ENCODE measurements at regions not wholly inside any gene's neighbourhood (a gene's known extent, or its start where the extent isn't known, plus 50 kb on each side); places are given as distances from the start of the nearest gene placed in this dataset.

- Histone ChIP-seq H3K27ac (ENCODE audit: low read depth, low read length) (no peak overlapping the region), H3K4me3 (ENCODE audit: low read depth, low read length) (no peak overlapping the region), H3K9me3 (ENCODE audit: control insufficient read depth, insufficient read depth, low read length) (no peaks in the 10 kb centered on the region), H3K27me3 (ENCODE audit: control insufficient read depth, insufficient read depth, low read length) (no peaks in the 10 kb centered on the region), H3K36me3 (ENCODE audit: control insufficient read depth, insufficient read depth, low read length) (no peaks in the 10 kb centered on the region), H3K4me1 (ENCODE audit: control insufficient read depth, insufficient read depth, low read length) (no peaks in the 10 kb centered on the region), H3K9ac (ENCODE audit: low read depth, low read length) (no peak overlapping the region)
These were observed 68.6 kb downstream of the ZNF621 start for GRCh38 chr3:40593351-40593750.

- Histone ChIP-seq H3K36me3 (ENCODE audit: control insufficient read depth, insufficient read depth, low read length) (no peaks in the 10 kb centered on the region), H3K4me1 (ENCODE audit: control insufficient read depth, insufficient read depth, low read length) (no peaks in the 10 kb centered on the region), H3K9ac (ENCODE audit: low read depth, low read length) (no peak overlapping the region), H3K9me3 (ENCODE audit: control insufficient read depth, insufficient read depth, low read length) (no peaks in the 10 kb centered on the region), H3K27ac (ENCODE audit: low read depth, low read length) (no peak overlapping the region), H3K27me3 (ENCODE audit: control insufficient read depth, insufficient read depth, low read length) (no peaks in the 10 kb centered on the region), H3K4me3 (ENCODE audit: low read depth, low read length) (no peak overlapping the region)
These were observed 72.7 kb downstream of the ZNF621 start for GRCh38 chr3:40597441-40597840.

DNA sequence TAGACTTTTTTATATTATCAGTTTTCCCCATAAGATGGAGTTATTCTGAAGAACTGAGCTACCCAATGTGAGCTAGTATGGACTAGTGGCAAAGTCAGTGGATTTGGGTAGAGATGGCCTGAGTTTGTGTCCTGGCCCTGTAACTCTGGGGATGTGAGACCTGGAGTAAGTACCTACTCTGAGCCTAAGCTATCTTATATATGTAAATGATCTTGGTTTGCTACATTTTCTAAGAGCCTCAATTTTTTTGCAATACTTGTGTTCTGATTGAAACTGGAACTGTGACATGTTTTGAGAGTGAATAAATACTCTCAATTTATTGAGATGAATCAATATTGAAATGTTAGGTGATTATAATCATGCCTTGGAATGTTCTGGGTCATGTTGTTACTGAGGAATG lies 73.6 kb downstream of the ZNF621 start:
- H3K4me1 ChIP-seq (ENCODE audit: control insufficient read depth, insufficient read depth, low read length), result no peaks in the 10 kb centered on the region
- no peaks in the 10 kb centered on the region for H3K36me3 ChIP-seq (ENCODE audit: control insufficient read depth, insufficient read depth, low read length)
- H3K27ac ChIP-seq (ENCODE audit: low read depth, low read length), result no peak overlapping the region
- H3K9me3 ChIP-seq (ENCODE audit: control insufficient read depth, insufficient read depth, low read length), result no peaks in the 10 kb centered on the region
- no peak overlapping the region for H3K9ac ChIP-seq (ENCODE audit: low read depth, low read length)
- H3K4me3 ChIP-seq (ENCODE audit: low read depth, low read length), result no peak overlapping the region
- H3K27me3 ChIP-seq (ENCODE audit: control insufficient read depth, insufficient read depth, low read length), result no peaks in the 10 kb centered on the region

GRCh38 chr3:40598962-40599361 lies 74.2 kb downstream of the ZNF621 start:
- Histone ChIP-seq H3K4me3 (ENCODE audit: low read depth, low read length) (no peak overlapping the region), H3K9ac (ENCODE audit: low read depth, low read length) (no peak overlapping the region), H3K36me3 (ENCODE audit: control insufficient read depth, insufficient read depth, low read length) (no peaks in the 10 kb centered on the region), H3K9me3 (ENCODE audit: control insufficient read depth, insufficient read depth, low read length) (no peaks in the 10 kb centered on the region), H3K27ac (ENCODE audit: low read depth, low read length) (no peak overlapping the region), H3K4me1 (ENCODE audit: control insufficient read depth, insufficient read depth, low read length) (no peaks in the 10 kb centered on the region), H3K27me3 (ENCODE audit: control insufficient read depth, insufficient read depth, low read length) (no peaks in the 10 kb centered on the region)

- Histone ChIP-seq H3K4me1 (ENCODE audit: control insufficient read depth, insufficient read depth, low read length) (no peaks in the 10 kb centered on the region), H3K27me3 (ENCODE audit: control insufficient read depth, insufficient read depth, low read length) (no peaks in the 10 kb centered on the region), H3K9me3 (ENCODE audit: control insufficient read depth, insufficient read depth, low read length) (no peaks in the 10 kb centered on the region), H3K36me3 (ENCODE audit: control insufficient read depth, insufficient read depth, low read length) (no peaks in the 10 kb centered on the region), H3K27ac (ENCODE audit: low read depth, low read length) (no peak overlapping the region), H3K9ac (ENCODE audit: low read depth, low read length) (no peak overlapping the region), H3K4me3 (ENCODE audit: low read depth, low read length) (no peak overlapping the region)
These were observed 78.1 kb downstream of the ZNF621 start for GRCh38 chr3:40602778-40603385.

GRCh38 chr3:40605960-40606359 lies 81.2 kb downstream of the ZNF621 start:
- Histone ChIP-seq H3K4me3 (ENCODE audit: low read depth, low read length) (no peak overlapping the region), H3K27me3 (ENCODE audit: control insufficient read depth, insufficient read depth, low read length) (no peaks in the 10 kb centered on the region), H3K4me1 (ENCODE audit: control insufficient read depth, insufficient read depth, low read length) (no peaks in the 10 kb centered on the region), H3K36me3 (ENCODE audit: control insufficient read depth, insufficient read depth, low read length) (no peaks in the 10 kb centered on the region), H3K9me3 (ENCODE audit: control insufficient read depth, insufficient read depth, low read length) (no peaks in the 10 kb centered on the region), H3K9ac (ENCODE audit: low read depth, low read length) (no peak overlapping the region), H3K27ac (ENCODE audit: low read depth, low read length) (no peak overlapping the region)

DNA sequence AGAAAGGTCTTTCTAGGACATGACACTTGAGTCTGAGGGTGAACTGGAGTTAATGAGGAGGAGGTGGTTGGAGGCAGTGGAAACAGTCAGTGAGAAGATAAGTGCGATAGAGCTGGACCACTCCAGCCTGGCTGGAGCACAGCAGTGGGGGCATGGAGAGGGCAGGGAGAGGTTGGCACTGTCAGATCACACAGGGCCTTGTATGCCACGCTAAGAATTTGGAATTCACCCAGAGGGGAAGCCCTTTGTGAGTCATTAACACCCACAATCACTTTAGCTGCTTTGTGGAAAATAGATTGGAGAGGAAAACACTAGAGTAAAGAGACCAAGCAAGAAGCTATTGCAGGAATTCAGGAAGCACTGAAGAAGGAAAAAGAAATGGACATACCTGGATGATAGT lies 83.3 kb downstream of the ZNF621 start:
- H3K4me1 ChIP-seq (ENCODE audit: control insufficient read depth, insufficient read depth, low read length), result peaks cover 19% of the 10 kb centered on the region
- H3K27me3 ChIP-seq (ENCODE audit: control insufficient read depth, insufficient read depth, low read length), result no peaks in the 10 kb centered on the region
- H3K27ac ChIP-seq (ENCODE audit: low read depth, low read length), result no peak overlapping the region
- H3K9me3 ChIP-seq (ENCODE audit: control insufficient read depth, insufficient read depth, low read length), result no peaks in the 10 kb centered on the region
- no peaks in the 10 kb centered on the region for H3K36me3 ChIP-seq (ENCODE audit: control insufficient read depth, insufficient read depth, low read length)
- no peak overlapping the region for H3K4me3 ChIP-seq (ENCODE audit: low read depth, low read length)
- H3K9ac ChIP-seq (ENCODE audit: low read depth, low read length), result no peak overlapping the region

GRCh38 chr3:40613306-40613705 lies 88.5 kb downstream of the ZNF621 start:
- no peak overlapping the region for H3K27ac ChIP-seq (ENCODE audit: low read depth, low read length)
- H3K4me1 ChIP-seq (ENCODE audit: control insufficient read depth, insufficient read depth, low read length), result peaks cover 47% of the 10 kb centered on the region
- no peak overlapping the region for H3K4me3 ChIP-seq (ENCODE audit: low read depth, low read length)
- no peaks in the 10 kb centered on the region for H3K36me3 ChIP-seq (ENCODE audit: control insufficient read depth, insufficient read depth, low read length)
- H3K9ac ChIP-seq (ENCODE audit: low read depth, low read length), result no peak overlapping the region
- no peaks in the 10 kb centered on the region for H3K27me3 ChIP-seq (ENCODE audit: control insufficient read depth, insufficient read depth, low read length)
- no peaks in the 10 kb centered on the region for H3K9me3 ChIP-seq (ENCODE audit: control insufficient read depth, insufficient read depth, low read length)

DNA sequence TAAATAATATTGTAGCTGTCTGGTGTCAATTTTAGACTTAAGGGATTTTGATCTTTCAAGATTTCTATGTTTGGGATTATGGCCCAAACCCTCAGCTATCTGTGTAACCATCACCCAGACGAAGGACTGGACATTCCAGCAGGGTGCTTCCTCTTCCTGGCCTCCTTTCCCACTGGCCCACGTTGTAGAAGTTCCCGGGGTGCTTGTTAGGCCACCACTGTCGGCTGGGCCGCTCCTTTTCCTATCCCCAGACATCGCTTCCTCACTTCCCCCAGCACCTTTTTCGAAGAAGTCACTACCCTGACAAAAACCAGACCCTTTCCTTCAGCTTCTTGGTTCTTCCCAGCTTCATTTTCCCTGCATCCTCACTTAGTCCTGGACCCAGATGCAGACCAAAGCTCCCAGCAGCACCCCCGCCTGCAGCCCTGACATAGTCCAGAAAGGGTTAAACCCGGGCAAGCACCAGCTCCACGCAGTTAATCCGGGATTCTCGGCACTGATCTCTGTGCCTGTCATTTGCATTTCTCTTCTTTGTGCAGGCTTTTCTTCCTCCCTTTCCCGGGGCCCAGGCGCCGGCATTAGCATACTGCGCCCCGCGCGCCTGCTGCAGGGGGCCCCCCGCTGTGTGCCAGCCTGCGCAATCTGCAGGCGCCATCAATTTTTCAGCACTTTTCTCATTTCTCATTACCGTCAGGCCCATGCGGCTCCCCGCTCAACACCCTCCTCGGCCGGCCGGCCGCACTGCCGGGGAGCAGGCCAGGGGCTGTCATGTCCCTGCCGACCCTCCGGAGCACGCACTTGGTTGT lies 90.6 kb downstream of the ZNF621 start:
- Histone ChIP-seq H3K4me3 (ENCODE audit: low read depth, low read length) (peak overlapping the region; percentile 47), H3K9me3 (ENCODE audit: control insufficient read depth, insufficient read depth, low read length) (no peaks in the 10 kb centered on the region), H3K36me3 (ENCODE audit: control insufficient read depth, insufficient read depth, low read length) (no peaks in the 10 kb centered on the region), H3K27ac (ENCODE audit: low read depth, low read length) (peak overlapping the region; percentile 72), H3K9ac (ENCODE audit: low read depth, low read length) (peak overlapping the region; percentile 57), H3K27me3 (ENCODE audit: control insufficient read depth, insufficient read depth, low read length) (no peaks in the 10 kb centered on the region), H3K4me1 (ENCODE audit: control insufficient read depth, insufficient read depth, low read length) (peaks cover 47% of the 10 kb centered on the region)

GRCh38 chr3:40615918-40616819 lies 91.4 kb downstream of the ZNF621 start:
- Histone ChIP-seq H3K27ac (ENCODE audit: low read depth, low read length) (peak overlapping the region; percentile 72), H3K27me3 (ENCODE audit: control insufficient read depth, insufficient read depth, low read length) (no peaks in the 10 kb centered on the region), H3K4me3 (ENCODE audit: low read depth, low read length) (peak overlapping the region; percentile 47), H3K36me3 (ENCODE audit: control insufficient read depth, insufficient read depth, low read length) (no peaks in the 10 kb centered on the region), H3K9ac (ENCODE audit: low read depth, low read length) (peak overlapping the region; percentile 57), H3K9me3 (ENCODE audit: control insufficient read depth, insufficient read depth, low read length) (no peaks in the 10 kb centered on the region), H3K4me1 (ENCODE audit: control insufficient read depth, insufficient read depth, low read length) (peaks cover 47% of the 10 kb centered on the region)

DNA sequence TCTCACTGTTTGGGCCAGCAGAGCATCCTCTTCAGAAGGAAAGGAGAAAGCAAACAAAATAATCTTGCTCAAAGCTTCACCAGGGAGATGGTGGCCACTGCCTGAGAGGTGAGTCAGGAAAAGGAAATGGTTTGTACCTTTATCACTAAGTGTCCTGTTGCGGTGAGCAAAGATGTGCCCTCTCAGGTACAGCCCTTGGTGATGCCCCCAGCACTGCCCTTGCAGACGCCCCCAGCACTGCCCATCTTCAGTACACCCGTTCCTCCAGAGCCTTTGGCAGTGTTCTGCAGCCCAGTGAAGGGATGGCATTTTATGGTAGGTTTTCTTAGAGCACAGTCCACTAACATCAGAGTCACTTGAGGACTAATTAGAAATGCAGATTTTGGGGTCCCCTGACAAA lies 92.3 kb downstream of the ZNF621 start:
- H3K27ac ChIP-seq (ENCODE audit: low read depth, low read length), result no peak overlapping the region
- H3K9me3 ChIP-seq (ENCODE audit: control insufficient read depth, insufficient read depth, low read length), result no peaks in the 10 kb centered on the region
- no peaks in the 10 kb centered on the region for H3K27me3 ChIP-seq (ENCODE audit: control insufficient read depth, insufficient read depth, low read length)
- no peaks in the 10 kb centered on the region for H3K36me3 ChIP-seq (ENCODE audit: control insufficient read depth, insufficient read depth, low read length)
- H3K4me1 ChIP-seq (ENCODE audit: control insufficient read depth, insufficient read depth, low read length), result peaks cover 38% of the 10 kb centered on the region
- no peak overlapping the region for H3K9ac ChIP-seq (ENCODE audit: low read depth, low read length)
- no peak overlapping the region for H3K4me3 ChIP-seq (ENCODE audit: low read depth, low read length)
